GM10266 (cell line): ENCODE measurements at regions not wholly inside any gene's neighbourhood (a gene's known extent, or its start where the extent isn't known, plus 50 kb on each side); places are given as distances from the start of the nearest gene placed in this dataset.

Source experiments
- DNase-seq: peaks from one replicate; pipeline ENCODE4 v3.0.0; 2012; ENCODE audit errors: extremely low spot score
- TF ChIP-seq, protein P1 (sequence below): IDR thresholded peaks from 2 replicates; pipeline ENCODE4 v1.5.1; 2012; ENCODE audit warnings: mild to moderate bottlenecking, low read depth; ENCODE audit not compliant: control insufficient read depth, insufficient read depth; ENCODE audit errors: missing control alignments

DNA sequence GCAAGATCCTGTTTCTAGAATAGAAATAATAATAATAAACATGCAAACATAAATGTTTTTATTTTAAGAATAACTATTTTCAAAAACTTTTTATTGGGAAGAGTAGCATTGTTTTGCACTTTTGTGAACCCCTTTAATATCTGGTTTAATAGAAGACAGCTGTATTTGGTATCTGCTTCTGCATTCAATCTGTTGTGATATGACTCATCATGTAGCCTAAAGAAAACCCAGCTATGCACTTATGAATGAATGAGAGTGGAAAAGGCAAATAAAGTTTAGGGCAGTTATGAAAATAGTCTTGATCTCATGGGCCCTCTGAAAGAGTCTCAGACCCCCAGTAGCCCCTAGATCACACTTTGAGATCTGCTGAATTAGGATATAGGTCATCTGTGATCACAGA, 100.4 kb upstream of the PPP2R3A start:
- no peak for DNase-seq
- TF ChIP-seq, protein P1, sequence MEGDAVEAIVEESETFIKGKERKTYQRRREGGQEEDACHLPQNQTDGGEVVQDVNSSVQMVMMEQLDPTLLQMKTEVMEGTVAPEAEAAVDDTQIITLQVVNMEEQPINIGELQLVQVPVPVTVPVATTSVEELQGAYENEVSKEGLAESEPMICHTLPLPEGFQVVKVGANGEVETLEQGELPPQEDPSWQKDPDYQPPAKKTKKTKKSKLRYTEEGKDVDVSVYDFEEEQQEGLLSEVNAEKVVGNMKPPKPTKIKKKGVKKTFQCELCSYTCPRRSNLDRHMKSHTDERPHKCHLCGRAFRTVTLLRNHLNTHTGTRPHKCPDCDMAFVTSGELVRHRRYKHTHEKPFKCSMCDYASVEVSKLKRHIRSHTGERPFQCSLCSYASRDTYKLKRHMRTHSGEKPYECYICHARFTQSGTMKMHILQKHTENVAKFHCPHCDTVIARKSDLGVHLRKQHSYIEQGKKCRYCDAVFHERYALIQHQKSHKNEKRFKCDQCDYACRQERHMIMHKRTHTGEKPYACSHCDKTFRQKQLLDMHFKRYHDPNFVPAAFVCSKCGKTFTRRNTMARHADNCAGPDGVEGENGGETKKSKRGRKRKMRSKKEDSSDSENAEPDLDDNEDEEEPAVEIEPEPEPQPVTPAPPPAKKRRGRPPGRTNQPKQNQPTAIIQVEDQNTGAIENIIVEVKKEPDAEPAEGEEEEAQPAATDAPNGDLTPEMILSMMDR: no peak

DNA sequence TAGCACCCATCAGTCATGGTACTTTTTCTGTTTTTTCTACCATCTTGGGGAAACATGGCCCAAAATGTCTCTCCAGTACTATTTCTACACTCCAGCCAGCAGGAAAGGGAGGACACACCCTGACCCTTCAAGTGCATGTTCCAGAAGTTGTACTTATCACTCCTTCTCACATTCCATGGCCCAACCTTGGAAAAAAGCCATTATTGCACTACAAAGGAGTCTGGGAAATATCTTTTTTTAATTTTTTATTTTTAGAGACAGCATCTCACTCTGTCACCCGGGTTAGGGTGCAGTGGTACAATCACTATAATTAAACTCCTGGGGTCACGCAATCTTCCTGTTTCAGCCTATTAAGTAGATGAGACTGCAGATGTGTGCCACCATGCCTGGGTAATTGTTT, 100.0 kb upstream of the PPP2R3A start:
- no peak for DNase-seq
- TF ChIP-seq, protein P1: no peak

DNA sequence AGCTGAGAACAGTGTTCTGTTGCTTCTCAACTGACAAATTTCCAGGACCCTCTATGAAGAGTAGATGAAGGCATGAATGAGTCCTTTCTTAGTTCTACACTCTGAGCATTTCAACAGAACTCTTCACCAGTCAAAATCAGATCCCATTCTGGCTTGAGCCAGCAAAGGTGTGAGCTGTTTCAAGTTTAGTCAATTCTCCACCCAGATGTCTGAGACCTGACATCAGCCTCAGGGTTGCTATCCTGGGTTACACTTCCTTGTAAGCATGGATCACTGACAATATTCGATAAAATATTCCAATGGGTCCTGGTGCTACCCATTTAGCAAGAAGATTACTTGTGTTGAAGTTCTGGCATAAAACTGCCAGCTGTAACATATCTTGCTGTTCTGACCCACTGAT, 97.6 kb upstream of the PPP2R3A start:
- no peak for DNase-seq
- TF ChIP-seq, protein P1: no peak

DNA sequence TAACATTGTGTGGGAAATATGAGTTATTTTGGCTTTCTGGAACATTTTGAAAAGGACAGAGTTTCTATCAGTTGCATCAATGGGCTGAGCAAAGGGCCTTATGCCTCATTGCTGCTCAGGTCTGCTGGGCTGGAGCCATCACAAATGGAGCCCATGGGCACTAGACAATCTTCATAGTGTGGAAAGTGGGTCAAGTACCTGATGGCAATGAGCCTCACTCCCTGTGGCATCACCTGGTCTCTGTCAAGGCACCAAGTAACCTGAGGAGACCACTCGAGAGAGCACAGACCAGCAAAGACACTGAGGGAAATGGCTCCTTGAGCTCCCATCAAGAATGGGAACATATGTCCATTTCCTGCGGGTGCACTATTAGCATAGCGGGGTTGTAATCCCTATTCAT, 96.7 kb upstream of the PPP2R3A start:
- TF ChIP-seq, protein P1: no peak
- no peak for DNase-seq

DNA sequence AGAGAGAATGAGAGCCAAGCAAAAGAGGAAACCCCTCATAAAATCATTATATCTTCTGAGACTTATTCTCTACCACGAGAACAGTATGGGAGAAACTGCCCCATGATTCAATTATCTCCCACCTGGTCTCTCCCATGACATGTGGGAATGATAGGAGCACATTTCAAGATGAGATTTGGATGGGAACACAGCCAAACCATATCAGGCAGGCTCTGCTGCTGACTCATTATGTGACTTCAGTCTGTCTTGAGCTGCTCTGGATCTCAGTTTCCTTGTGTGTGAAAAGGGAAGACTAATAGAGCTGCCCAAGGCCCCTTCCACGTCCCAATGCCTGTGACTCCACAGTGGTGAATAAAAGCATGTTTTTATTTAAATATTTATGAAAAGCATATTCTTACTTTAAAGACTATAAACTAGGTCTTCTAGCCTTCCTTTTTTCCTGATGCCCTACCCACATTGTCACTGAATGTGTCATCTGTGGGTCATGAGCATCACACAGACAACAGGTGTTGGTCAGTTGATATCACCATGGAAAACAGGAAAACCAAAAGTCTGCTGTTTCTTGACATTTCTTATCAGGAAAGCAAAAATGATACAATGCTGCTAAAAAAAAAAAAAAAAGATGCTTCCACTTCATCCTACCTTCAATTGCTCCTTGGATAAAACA, 96.0 kb upstream of the PPP2R3A start:
- no peak for DNase-seq
- TF ChIP-seq, protein P1: no peak

DNA sequence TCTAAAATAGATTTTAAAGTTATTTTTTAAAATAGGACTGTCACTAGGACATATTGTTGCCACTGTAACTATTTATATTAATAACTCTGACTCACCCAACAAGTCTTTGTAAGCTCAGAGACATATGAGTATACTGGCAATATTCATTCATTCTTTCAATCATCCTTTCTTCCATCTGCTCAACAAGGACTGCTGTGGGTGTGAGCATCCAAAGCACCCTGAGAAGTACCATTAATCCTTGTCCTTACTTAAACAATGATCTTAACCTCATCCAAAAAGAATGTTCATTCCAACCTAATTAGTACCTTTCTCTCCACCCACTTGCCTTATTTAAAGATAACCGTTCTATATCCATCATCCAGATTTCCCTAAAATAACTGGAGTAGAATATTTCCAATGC, 94.2 kb upstream of the PPP2R3A start:
- DNase-seq: no peak
- TF ChIP-seq, protein P1: no peak

DNA sequence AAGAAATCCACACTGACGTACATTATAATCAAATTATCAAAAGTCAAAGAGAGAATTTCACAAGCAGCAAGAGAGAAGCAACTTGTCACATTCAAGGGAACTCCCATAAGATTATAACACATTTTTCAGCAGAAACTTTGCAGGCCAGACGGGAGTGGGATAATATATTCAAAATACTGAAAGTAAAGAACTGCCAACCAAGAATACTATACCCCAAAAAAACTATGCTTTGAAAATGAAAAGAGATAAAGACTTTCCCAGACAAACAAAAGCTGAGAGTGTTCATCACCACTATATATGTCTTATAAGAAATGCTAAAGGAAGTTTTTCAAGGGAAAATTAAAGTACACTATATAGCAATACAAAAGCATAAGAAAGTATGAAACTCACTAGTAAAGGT, 91.5 kb upstream of the PPP2R3A start:
- TF ChIP-seq, protein P1: no peak
- no peak for DNase-seq
